ENCODE measurements at regions not wholly inside any gene's neighbourhood (a gene's known extent, or its start where the extent isn't known, plus 50 kb on each side); places are given as distances from the start of the nearest gene placed in this dataset.

- no peaks in the 10 kb centered on the region for H3K27me3 ChIP-seq (ENCODE audit: control insufficient read depth, insufficient read depth, low read length)
- no peak overlapping the region for H3K27ac ChIP-seq (ENCODE audit: insufficient read depth, low read length)
- no peak for DNase-seq
- CTCF ChIA-PET = no interaction called here
- no peak overlapping the region for H4K8ac ChIP-seq (ENCODE audit: low read depth in 2 of 2, low read length in 2 of 2)
- H3K9me1 ChIP-seq (ENCODE audit: insufficient read depth, low read length) = no peaks in the 10 kb centered on the region
- H4K91ac ChIP-seq (ENCODE audit: insufficient read depth, low read depth, low read length) = no peak overlapping the region
- ATAC-seq (ENCODE audit: low read depth) = no peak
- H3K9ac ChIP-seq (ENCODE audit: low read depth, low read length) = no peak overlapping the region
- no peaks in the 10 kb centered on the region for H3K4me1 ChIP-seq (ENCODE audit: control insufficient read depth, insufficient read depth, low read length)
- no peaks in the 10 kb centered on the region for H3K36me3 ChIP-seq (ENCODE audit: control insufficient read depth, insufficient read depth, low read length)
- no peak overlapping the region for H3K56ac ChIP-seq (ENCODE audit: extremely low read depth, insufficient read depth, low read length)
- intact Hi-C loops (cut with micrococcal nuclease) (no loop called here), dilution Hi-C loops (cut with HindIII; ENCODE audit: low sequenced_read_pairs, unreplicated experiment) (no loop called here), in situ Hi-C loops (cut with MboI; ENCODE audit: low sequenced_read_pairs) (loop anchor here (25.0 kb wide), 1 partner anchor 773 kb away; no protein-coding TSS in a partner anchor)
- H3K4me3 ChIP-seq (ENCODE audit: insufficient read depth, low read depth, low read length) = no peak overlapping the region
- no peak overlapping the region for H2BK120ac ChIP-seq (ENCODE audit: low read depth, low read length)
- BruUV-seq (replicated peaks) = no TSS peak
- no peak overlapping the region for H3K4me2 ChIP-seq (ENCODE audit: low read depth, low read length)
- H2AFZ ChIP-seq (replicated peaks; ENCODE audit: low read length, poor library complexity) = no peak overlapping the region
- no peak overlapping the region for H2BK5ac ChIP-seq (ENCODE audit: low read depth, low read length, poor library complexity, severe bottlenecking)
- WGBS, 2 experiments (ENCODE audit: extremely low coverage in 2 of 2, insufficient read length in 1 of 2) = 60% methylated on average over 1 of the region's 3 CpGs; no CpG with 5 or more reads in 1 of the 2 experiments
- no peak overlapping the region for H2AK5ac ChIP-seq (ENCODE audit: low read depth, low read length)
- H3K79me1 ChIP-seq (ENCODE audit: low read depth in 1 of 2, low read length in 2 of 2) = no peaks in the 10 kb centered on the region
- H2BK15ac ChIP-seq (ENCODE audit: low read depth, low read length) = no peak overlapping the region
- H3K23ac ChIP-seq (ENCODE audit: low read depth, low read length) = no peak overlapping the region
- TF ChIP-seq BHLHE40 (IDR thresholded peaks at IDR 0.05; ENCODE audit: low read depth, low read length) (no peak), SMC3 (IDR thresholded peaks at IDR 0.05; ENCODE audit: low read depth, low read length) (no peak), RCOR1 (IDR thresholded peaks at IDR 0.05; ENCODE audit: insufficient replicate concordance, low read length) (no peak), NFE2L2 (IDR thresholded peaks at IDR 0.05; ENCODE audit: low read depth, low read length) (no peak), MAZ (IDR thresholded peaks at IDR 0.05; ENCODE audit: borderline replicate concordance, low read depth, low read length) (no peak), RFX5 (IDR thresholded peaks at IDR 0.05; ENCODE audit: low read depth, low read length) (no peak), CTCF (conservative IDR thresholded peaks at IDR 0.05; ENCODE audit: low read depth, low read length) (no peak)
- TF ChIP-seq, protein P1, sequence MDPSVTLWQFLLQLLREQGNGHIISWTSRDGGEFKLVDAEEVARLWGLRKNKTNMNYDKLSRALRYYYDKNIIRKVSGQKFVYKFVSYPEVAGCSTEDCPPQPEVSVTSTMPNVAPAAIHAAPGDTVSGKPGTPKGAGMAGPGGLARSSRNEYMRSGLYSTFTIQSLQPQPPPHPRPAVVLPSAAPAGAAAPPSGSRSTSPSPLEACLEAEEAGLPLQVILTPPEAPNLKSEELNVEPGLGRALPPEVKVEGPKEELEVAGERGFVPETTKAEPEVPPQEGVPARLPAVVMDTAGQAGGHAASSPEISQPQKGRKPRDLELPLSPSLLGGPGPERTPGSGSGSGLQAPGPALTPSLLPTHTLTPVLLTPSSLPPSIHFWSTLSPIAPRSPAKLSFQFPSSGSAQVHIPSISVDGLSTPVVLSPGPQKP (IDR thresholded peaks at IDR 0.05; ENCODE audit: borderline replicate concordance, low read depth, low read length) = no peak
- no peak overlapping the region for H3K14ac ChIP-seq (replicated peaks; ENCODE audit: low read depth, low read length)
- no peak overlapping the region for H3K18ac ChIP-seq (ENCODE audit: low read depth, low read length)
- H2AK9ac ChIP-seq (replicated peaks; ENCODE audit: low read depth, low read length, poor library complexity) = no peak overlapping the region
- POLR2A ChIA-PET (ENCODE audit: unreplicated experiment) = no interaction called here
- no peak overlapping the region for H2BK20ac ChIP-seq (ENCODE audit: low read depth, low read length)
- H4K20me1 ChIP-seq (ENCODE audit: insufficient read depth, low read length) = no peaks in the 10 kb centered on the region
- no peaks in the 10 kb centered on the region for H3K9me3 ChIP-seq (ENCODE audit: control insufficient read depth, insufficient read depth, low read length)
- H3K4ac ChIP-seq (ENCODE audit: low read depth, low read length) = no peak overlapping the region
- H4K5ac ChIP-seq (ENCODE audit: low read depth, low read length) = no peak overlapping the region
Measured at GRCh38 chr12:102735104-102735503, 181.9 kb downstream of the PAH start.
